ENCODE measurements at regions not wholly inside any gene's neighbourhood (a gene's known extent, or its start where the extent isn't known, plus 50 kb on each side); places are given as distances from the start of the nearest gene placed in this dataset.
"Not testable (repeated sequence)": the region's sequence is repeated elsewhere in the genome, so short reads cannot be mapped to it uniquely, and the experiment has no call there.

DNA sequence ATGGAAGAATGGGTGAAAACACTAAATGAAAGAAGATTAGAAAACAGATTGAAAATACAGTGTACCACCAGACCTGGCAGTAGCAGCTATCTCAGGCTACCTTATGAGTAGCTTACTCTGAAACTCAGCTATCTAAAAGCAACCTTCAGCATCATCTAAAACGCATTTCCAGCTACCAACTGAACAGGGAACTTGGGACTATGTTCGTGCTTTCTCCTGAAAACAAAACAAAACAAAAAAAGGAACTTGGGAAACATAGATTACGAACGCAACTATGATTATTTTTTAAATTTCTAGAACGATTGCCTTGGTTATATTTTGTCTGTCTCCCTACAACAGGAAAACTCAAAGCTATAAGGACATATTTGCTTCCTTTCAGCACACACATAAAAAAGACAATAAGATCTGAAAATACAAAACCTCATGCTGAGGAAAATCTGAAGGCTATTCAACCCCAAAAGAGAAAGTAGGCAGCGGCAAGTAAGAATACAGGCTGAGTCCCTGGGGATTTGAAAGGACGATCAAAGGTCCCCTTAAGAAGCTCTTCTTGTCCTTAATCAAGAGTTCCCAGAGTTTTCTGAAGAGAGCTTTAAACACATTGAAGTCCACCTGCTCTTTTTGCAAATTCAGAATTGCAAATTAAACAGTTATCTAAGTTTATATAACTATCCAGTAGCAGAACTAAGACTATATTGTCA lies 53.4 kb downstream of the OR2K2 start:
- no peak for DNase-seq

DNA sequence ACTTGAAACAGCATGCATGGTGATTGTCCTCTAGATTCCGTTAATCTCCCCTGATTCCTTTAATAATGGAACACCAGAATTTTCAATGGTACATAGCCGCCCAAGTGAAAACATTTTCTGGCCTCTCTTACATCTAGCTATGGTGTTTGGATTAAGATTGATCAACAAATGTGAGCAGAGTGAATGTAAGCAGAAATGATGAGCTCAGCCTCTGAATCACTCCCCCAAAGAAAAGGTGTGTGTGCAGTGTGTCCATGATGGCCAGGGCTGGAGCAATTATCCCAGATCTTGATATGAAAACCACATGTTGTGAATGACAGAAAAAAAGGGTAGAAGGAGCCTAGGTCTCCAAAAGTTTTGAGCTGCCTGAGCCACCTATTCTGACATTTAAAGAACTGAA lies 55.3 kb downstream of the OR2K2 start:
- no peak for DNase-seq

DNA sequence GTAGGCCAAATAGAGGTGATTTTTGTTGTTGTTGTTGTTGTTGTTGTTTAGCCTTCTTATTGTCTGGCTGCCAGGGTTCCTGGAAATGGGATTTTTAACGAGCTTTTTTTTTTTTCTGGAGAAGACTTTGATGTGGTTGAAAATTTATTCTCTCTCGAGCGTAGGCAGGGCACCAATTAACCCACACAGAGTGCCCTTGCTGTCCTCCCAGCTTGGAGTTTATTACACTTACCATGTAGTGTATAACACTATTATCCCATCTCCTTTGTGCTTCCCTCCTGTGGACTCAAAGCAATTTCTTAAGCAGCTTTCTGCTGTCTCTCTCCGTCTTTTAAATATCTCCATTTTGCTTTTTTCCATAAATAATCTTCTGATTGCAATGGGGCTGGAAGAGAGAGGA lies 57.4 kb downstream of the OR2K2 start:
- DNase-seq = no peak

DNA sequence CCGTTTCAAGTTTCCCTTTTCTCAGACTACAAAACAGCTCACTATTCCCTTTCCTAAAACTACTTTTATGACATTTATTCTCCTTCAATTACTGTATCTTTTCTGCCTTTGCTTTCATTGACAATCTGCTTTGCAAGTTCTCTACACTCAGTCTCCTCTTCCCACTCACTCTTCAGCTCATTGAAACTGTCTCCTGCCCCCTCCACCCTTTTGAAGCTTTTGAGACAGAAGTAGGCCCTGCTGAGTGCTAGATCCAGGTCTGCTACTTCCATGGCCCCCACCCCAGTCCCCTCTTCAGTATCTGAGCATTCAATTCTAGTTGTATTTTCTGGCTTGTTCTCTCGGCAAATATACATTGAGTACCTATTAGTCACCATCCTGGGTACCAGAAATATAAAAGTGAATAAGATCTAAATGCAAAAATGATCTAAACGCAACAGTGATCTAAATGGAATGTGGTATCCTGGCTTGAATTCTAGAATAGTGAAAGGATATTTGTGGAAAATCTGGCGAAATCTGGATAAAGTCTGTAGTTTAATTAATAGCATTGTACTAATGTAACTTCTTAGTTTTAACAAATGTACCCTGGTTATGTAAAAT lies 58.4 kb downstream of the OR2K2 start:
- DNase-seq = no peak

DNA sequence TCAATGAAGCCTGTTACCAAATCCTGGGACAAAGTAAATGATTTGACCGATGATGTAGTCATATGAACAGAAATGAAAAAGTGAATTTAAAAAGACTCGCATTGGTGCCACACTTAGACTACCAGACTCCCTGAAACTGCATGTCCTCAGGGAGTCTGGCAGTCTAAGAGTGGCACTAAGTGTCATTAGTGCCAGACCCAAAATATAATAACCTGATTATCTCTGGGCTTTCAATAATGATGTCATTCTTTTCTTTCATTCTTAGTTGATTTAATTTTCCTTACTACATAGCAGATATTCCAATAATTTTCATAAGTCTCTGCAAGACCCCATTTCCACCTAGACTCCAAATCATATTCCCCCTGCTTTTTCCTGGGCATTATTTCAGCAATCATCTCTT lies 59.0 kb downstream of the OR2K2 start:
- DNase-seq = no peak

DNA sequence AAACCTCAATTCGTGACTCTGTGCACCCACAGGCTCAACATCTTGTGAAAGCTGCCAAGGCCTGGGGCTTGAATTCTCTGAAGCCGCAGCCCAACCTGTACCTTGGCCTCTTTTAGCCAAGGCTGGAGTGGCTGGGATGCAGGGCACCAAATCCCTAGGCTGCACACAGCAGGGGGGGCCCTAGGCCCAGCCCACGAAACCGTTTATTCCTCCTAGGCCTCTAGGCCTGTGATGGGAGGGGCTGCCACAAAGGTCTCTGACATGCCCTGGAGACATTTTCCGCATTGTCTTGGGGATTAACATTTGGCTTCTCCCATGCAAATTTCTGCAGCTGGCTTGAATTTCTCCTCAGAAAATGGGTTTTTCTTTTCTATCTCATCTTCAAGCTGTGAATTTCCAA lies 64.0 kb downstream of the OR2K2 start:
- not testable (repeated sequence) for DNase-seq

DNA sequence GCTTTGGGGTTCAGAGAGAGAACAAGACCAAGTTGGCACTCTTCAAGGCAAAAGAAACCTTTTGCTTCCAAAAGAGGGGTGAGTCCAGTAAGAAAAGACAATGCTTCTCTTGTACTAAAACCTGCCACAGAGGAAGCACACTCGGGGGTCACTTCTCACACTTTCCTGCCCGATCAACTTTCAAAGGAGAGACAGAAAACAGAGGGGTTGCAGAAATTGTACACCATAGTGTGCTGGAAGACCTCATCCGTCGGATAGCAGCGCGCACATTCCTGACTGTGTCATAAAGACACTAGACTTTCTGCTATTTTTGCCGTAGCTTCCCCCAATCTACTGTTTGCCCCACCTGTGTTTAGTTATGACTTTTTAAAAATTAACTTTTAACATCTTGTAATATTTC lies 66.9 kb downstream of the OR2K2 start:
- DNase-seq = no peak

DNA sequence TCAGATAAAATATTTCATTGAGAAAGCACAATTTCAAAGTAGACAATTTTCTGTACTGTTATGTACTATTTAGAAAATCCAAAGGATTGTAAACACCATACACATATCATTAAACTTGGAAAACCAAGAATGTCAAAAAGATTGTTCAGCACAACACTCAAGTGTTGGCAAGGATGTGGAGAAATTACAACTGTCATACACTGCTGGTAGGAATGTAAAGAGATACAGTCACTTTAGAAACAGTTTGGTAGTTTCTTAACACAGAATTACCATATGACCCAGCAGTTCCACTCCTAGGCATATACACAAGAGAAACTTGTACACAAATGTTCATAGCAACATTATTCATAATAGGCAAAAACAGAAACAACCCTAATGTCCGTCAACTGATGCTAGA lies 71.2 kb downstream of the OR2K2 start:
- no peak for DNase-seq

DNA sequence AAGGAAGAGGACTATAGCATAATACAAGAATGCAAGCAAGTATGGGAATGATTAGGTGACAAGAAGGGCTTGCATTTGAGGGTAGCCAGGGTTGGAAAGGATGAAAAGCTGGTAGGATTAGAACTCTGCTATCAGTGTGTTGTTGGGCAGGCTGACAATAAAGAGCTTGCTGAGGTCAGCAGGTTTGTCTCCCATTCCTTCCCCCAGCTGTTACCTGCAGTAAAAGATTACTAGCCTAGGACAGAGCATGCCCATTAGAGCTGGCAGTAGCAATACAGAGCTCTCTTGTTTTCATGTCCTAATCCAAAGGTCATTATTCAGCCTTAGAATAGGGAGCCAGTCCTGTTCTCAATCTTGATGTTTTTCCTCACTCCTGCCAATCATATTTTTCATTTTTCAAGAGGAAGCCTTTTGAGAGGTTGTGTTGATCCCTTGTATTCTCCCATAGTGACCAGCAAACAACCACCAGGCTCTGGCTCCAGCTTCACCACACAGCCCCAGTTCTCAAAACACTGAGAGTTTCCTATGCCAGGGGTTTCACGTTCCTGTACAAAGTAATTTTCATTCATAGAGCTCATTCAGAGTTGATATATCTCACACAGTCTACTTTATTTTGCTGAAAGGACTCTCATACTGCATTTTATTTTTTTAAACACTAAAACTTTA lies 71.7 kb downstream of the OR2K2 start:
- DNase-seq = no peak

DNA sequence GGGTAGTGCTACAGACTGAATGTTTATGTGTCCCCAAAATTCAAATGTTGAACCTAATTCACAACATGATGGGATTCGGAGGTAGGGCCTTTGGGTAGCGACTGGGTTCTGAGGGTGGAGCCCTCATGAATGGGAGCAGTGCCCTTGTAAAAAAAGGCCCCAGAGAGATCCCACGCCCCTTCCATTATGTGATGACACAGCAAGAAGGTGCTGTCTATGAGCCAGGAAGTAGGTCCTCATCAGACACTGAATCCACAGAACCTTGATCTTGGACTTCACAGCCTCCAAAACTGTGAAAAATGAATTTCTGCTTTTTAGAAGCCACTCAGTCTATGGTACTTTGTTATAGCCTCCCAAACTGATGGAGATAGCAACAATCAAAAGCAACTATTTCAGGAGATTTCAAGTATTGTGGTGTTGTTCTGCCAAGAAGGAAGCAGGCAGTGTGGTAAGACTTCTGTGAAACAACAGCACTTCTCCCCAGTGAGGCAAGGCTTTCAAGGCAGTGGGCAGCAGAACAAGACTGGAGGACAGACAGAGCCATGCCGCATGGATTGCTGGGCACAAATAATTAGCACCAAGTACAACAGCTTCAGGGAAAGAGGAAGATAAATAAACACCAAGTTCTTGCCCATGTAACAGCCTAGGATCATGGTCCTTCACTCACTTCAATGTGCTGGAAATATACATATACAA lies 76.1 kb downstream of the OR2K2 start:
- DNase-seq = peak in 1 of 2 experiments; percentile 8

DNA sequence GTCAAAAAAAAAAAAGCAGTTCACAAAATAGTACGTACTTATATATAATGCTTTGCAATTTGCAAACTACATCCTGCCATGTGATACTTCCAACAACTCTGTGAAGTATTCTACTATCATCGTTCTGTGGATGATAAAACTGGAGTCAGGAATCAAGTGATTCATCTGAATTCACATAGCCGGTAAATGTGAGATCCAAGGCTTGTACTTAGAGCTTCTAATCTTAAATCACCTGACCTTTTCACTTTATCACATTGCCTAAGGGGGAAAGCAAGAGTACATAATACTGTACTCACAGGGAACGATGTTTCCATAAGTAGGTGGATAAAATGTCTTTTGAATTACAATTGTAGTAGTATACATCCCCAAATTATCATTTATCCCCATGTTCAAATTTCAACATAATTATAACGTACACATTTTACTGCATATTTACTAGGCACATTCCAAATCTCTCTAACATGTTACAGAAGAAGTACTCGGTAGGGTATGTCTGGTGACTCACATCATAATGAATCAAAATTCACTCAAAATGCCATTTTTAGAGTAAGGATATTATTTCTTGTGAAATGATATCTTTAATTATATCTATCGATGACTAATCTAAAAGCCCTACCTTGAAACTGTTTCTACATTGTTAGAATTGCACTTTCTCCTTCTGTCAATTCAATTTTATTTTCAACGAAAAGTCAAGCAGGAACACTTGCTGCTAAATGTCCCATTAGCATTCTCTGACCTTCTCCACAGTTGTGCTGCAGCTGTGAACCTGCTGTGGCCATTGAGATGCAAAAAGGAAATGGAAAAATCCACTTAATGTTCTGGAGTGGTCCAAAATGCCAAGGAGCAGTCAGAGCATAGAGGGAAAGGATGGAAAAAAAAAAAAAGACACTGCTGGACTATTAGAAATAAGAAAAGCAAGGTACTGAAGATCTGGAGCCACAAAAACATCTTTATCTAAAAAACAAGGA lies 78.9 kb downstream of the OR2K2 start:
- no peak for DNase-seq

DNA sequence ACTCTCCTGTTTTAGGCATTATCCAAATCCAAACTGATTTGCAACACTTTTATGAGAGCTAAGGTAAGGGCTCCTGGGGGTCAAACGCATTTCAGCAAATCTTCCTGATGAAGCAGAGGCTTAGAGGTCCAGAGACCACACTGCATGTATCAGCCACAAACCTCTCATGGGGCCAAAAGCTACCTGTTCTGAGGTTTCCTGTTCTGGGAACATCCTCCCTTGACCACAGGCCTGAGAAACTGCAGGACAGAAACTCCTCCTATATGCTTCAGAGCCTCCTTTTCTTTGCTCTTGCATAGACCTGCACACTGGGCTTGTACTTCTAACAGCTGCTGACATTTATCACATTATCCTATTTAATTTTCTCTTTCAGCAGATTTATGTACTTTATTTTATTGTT lies 92.6 kb downstream of the OR2K2 start:
- no peak for DNase-seq

DNA sequence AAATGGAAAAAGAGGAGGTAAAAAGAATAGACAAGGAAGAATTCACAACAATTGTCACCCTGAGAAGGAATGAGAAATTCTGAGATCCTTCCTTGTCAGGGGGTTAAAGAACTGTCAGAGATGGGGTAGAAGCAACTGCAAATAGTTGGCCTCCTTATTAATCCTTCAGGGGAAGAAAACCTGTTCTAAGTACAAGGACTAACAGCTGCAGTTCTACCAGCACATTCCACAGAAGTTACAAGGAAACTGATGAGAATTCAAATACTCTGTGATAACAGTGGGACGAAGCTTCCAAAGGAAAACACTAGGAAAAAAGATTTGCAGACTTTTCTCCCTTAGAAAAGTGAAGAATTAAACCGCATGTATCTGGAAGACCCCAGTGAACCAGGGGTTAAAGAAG lies 93.7 kb downstream of the OR2K2 start:
- DNase-seq = no peak

DNA sequence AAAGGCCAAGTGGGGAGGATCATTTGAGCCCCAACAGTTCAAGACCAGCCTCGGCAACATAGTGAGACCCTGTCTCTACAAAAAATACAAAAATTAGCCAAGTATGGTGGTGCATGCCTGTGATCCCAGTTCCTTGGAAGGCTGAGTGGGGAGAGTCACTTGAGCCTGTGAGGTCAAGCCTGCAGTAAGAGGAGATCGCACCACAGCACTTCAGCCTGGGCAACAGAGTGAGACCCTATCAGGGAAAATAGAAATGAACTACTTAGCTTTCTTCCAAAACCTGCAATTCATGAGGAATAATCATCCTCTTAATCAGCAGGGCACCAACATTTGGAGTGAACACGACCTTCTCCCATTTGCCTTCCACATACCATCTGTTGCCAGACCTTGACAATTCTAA lies 96.1 kb downstream of the OR2K2 start:
- no peak for DNase-seq

DNA sequence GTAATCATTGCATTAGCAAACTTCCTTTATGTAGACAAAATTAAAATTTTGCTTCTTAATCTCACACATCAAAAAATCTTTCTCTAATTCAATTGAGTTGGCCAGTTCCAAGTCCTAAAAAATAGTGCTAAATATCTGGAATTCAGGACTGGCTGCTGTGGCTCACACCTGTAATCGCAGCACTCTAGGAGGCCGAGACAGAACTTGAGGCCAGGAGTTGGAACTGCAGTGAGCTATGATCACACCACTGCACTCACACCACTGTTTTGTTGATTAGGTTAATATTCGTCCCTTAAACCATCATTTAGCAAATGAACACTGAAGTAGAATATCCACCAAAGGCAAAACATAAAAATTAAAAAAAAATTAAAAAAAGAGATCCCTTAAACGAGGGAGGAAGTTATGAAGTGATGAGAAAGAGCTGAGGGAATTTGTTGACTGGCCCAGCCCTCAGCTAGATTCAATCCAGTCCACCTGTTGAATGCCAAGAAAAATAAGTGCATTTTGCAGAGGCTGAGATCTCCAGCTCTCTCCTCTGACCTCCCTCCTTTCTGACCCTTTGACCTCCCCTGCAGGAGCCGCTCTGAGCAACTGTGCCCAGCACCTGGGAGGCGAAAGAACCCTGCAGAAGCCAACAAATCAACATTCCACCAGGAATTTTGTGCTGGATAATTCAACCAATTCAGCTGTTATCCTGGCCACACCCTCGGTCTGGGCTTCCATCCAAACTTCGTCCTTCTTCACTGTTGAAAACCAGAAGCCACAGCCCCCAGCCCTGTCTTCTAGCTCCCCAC lies 96.8 kb downstream of the OR2K2 start:
- DNase-seq = no peak

DNA sequence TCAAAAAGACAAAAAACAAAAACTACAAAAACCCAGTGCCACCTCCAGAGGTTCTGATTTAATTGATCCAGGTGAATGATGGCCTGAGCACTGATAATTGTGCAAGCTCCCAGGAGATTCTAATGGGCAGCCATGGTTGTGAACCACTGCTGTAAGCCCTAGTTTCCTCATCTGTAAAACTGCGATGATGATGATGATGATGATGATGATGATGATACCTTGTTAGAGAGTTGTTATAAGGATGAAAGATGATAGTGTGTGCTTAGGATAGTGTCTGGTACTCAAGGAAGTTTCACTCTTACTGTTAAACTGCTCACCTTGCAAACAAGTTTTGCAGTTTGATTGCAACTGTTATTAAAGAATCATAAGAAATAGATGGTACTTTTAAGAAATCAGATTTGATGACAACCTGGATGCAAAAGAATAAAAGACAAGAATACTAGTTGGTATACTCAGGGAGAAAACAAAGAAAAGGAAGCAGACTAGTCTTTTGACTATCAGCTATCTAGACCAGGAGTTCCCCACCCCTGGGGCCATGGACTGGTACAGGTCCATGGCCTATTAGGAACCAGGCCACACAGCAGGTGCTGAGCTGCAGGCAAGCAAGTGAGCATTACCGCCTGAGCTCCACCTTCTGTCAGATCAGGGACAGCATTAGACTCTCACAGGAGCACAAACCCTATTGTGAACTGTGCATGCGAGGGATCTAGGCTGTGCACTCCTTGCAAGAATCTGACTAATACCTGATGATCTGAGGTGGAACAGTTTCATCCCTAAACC lies 98.0 kb downstream of the OR2K2 start:
- no peak for DNase-seq

DNA sequence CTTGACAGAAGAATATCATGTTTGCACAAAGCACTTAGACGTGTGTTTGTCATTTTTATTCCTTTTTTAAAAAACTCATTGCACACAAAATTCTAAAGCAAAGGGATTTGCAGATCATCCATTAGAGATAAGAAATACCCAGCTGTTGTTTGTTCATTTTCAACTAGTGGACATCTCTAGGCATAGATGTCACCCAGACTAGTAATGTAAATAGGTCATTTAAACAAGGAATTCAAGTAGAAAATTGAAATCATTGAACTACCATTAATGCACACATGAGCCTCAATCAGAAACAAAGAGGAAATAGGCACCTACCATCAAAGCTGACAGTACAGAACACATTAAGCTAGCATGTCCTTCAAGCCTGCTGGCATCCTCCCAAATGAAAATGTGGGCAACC lies 107.3 kb downstream of the OR2K2 start:
- DNase-seq = no peak

DNA sequence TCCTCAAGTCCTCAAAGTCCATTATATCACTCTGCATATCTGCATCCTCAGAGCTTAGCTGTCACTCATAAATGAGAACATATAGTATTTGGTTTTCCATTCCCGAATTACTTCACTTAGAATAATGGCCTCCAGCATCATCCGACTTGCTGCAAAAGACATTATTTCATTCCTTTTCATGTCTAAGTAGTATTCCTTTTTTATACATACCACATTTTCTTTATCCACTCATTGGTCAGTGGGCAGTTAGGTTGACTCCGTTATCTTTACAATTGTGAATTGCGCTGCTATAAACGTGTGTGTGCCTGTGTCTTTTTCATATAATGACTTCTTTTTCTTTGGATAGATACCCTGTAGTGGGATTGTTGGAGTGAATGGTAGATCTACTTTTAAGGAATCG lies 117.2 kb downstream of the OR2K2 start:
- DNase-seq = no peak

DNA sequence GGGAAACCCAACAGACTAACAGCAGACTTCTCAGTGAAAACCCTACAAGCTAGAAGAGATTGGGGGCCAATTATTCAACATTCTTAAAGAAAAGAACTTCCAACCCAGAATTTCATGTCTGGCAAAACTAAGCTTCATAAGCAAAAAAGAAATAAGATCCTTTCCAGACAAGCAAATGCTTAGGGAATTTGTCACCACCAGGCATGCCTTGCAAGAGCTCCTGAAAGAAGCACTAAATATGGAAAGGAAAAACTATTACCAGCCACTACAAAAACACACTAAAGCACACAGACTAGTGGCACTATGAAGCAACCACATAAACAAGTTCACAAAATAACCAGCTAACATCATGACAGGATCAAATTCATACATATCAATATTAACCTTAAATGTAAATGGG lies 131.1 kb downstream of the OR2K2 start:
- no peak for DNase-seq

DNA sequence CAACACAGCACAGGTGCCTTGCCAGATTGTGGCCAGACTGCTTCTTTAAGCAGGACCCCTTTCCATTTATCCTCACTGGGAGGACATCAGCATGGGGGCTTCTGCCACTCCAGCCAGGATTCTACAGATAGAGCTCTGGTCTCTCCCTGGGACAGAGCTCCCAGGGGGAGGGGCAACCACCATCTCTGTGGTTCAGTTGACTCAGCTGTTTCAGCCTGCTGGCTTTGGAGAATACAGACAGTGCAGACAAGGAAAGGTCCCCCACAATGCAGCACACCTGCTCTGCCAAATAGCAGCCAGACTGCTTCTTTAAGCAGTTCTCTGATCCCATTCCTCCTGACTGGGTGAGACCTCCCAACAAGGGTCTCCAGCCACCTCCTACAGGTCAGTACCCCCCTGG lies 132.8 kb downstream of the OR2K2 start:
- DNase-seq = no peak

DNA sequence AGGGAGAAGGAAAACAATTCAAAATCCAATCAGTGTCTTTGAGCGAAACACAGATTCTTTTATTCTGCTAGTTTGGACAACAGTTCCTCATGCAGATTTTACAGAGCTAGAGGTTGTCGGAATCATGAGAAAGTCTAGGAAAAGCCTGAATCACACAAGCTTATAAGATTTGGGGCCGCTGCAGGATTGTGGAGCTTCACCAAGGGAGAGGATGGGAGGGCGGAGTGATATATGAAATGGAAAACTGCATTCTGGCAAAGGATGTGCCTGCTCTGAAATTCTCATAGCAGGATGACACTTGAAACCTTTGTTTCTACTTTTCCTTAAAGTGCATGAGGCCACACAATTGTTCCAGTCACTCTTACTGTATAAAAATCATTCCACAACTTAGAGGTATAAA lies 134.3 kb downstream of the OR2K2 start:
- DNase-seq = no peak
